A673 (cell line): ENCODE measurements at regions not wholly inside any gene's neighbourhood (a gene's known extent, or its start where the extent isn't known, plus 50 kb on each side); places are given as distances from the start of the nearest gene placed in this dataset.

ENCODE experiments used
- CTCF ChIP-seq: fragments of 300-800, 200-600 bp; sonication (generic); conservative IDR thresholded peaks from 2 replicates; pipeline ENCODE4 v1.5.1; 2017; ENCODE audit warnings: low read depth, mild to moderate bottlenecking, antibody characterized with exemption, low read length, moderate library complexity, mixed read lengths
- EZH2 ChIP-seq: fragments of 200-600 bp; sonication (generic); IDR thresholded peaks from 2 replicates; pipeline ENCODE4 v1.6.1; 2017; ENCODE audit warnings: borderline replicate concordance, low read depth, mild to moderate bottlenecking, mixed read lengths, antibody characterized with exemption, low read length; ENCODE audit not compliant: poor library complexity, severe bottlenecking

- TF ChIP-seq CTCF, result no peak
- TF ChIP-seq EZH2, result no peak
These were observed 216.6 kb downstream of the RTP5 start for GRCh38 chr2:242085941-242086621.
